HPDE6-E6E7 (cell line): ENCODE measurements at regions not wholly inside any gene's neighbourhood (a gene's known extent, or its start where the extent isn't known, plus 50 kb on each side); places are given as distances from the start of the nearest gene placed in this dataset.
A peak's percentile ranks its signal among the peaks of the same experiment; 100 is the strongest.

ENCODE experiments used
- DNase-seq: peaks from one replicate; pipeline ENCODE4 v3.0.0; 2011; ENCODE audit warnings: missing footprints; ENCODE audit errors: extremely low spot score

GRCh38 chr2:105454801-105455485 lies 56.1 kb upstream of the FHL2 start:
- peak; percentile 52 for DNase-seq

- DNase-seq: no peak
Observed at GRCh38 chr2:105451571-105452166, 52.8 kb upstream of the FHL2 start.

GRCh38 chr2:105450471-105450870 lies 51.6 kb upstream of the FHL2 start:
- no peak for DNase-seq

- DNase-seq: no peak
Observed at GRCh38 chr2:105449076-105449475, 50.2 kb upstream of the FHL2 start.
